Neutrophil (primary cell): ENCODE measurements at regions not wholly inside any gene's neighbourhood (a gene's known extent, or its start where the extent isn't known, plus 50 kb on each side); places are given as distances from the start of the nearest gene placed in this dataset.

Experiments
- H3K27ac ChIP-seq: fragments of 200-600 bp; sonication (generic); 2 replicates; pipeline ENCODE4 v1.5.1; 2016; ENCODE audit warnings: mild to moderate bottlenecking, moderate library complexity
- H3K27me3 ChIP-seq: fragments of 200-600 bp; sonication (generic); 2 replicates; pipeline ENCODE4 v1.6.0; 2016; ENCODE audit warnings: mild to moderate bottlenecking
- H3K36me3 ChIP-seq: fragments of 200-600 bp; sonication (generic); 2 replicates; pipeline ENCODE4 v1.5.1; 2017
- H3K4me1 ChIP-seq, 2 experiments: fragments of 200-600 bp in 1 of 2; sonication (generic) in 1 of 2; 1 replicate in 1 of 2; 2 replicates in 1 of 2; pipeline versions ENCODE4 v1.5.1 to v1.6.1; 2013 to 2016; ENCODE audit warnings: low read depth in 1 of 2, low read length in 1 of 2, mild to moderate bottlenecking in 1 of 2, moderate library complexity in 1 of 2; ENCODE audit not compliant: control insufficient read depth in 1 of 2, insufficient read depth in 1 of 2
- H3K4me3 ChIP-seq, 2 experiments: fragments of 200-600 bp in 1 of 2; sonication (generic) in 1 of 2; 1 replicate in 1 of 2; 2 replicates in 1 of 2; pipeline ENCODE4 v1.5.1; 2013 to 2016; ENCODE audit warnings: low read depth in 1 of 2, low read length in 1 of 2, mild to moderate bottlenecking in 1 of 2, moderate library complexity in 1 of 2
- H3K9me3 ChIP-seq: fragments of 200-600 bp; sonication (generic); 2 replicates; pipeline ENCODE4 v1.5.1; 2016
- TF ChIP-seq, protein P1 (sequence below): fragments of 200-600 bp; sonication (generic); IDR thresholded peaks from 2 replicates; pipeline ENCODE4 v1.5.1; 2016; ENCODE audit warnings: antibody characterized with exemption

DNA sequence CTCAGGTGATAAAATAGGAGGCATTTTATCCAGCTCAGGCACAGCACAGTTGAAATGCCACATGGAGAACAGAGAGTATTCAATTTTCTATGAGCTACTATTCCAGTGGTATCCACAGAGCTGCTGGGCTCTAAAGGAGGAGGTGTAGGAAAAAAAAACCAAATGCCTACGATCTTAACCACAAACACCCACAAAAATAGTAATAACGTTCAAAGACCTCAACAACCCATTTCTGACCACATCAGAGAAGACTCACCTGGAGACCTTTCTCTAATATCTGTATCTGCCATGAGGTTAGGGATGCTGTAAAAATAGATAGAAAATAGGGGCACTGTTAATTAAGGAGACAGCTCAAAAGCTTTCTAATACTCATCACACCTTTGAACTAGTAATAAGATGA lies 294.6 kb upstream of the PARD3B start:
- TF ChIP-seq, protein P1, sequence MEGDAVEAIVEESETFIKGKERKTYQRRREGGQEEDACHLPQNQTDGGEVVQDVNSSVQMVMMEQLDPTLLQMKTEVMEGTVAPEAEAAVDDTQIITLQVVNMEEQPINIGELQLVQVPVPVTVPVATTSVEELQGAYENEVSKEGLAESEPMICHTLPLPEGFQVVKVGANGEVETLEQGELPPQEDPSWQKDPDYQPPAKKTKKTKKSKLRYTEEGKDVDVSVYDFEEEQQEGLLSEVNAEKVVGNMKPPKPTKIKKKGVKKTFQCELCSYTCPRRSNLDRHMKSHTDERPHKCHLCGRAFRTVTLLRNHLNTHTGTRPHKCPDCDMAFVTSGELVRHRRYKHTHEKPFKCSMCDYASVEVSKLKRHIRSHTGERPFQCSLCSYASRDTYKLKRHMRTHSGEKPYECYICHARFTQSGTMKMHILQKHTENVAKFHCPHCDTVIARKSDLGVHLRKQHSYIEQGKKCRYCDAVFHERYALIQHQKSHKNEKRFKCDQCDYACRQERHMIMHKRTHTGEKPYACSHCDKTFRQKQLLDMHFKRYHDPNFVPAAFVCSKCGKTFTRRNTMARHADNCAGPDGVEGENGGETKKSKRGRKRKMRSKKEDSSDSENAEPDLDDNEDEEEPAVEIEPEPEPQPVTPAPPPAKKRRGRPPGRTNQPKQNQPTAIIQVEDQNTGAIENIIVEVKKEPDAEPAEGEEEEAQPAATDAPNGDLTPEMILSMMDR: no peak
- Histone ChIP-seq H3K4me3 (no peak overlapping the region), H3K27me3 (no peaks in the 10 kb centered on the region), H3K9me3 (no peaks in the 10 kb centered on the region), H3K27ac (no peak overlapping the region), H3K4me1 (peaks cover 0 to 10% of the 10 kb centered on the region in 2 experiments), H3K36me3 (no peaks in the 10 kb centered on the region)

DNA sequence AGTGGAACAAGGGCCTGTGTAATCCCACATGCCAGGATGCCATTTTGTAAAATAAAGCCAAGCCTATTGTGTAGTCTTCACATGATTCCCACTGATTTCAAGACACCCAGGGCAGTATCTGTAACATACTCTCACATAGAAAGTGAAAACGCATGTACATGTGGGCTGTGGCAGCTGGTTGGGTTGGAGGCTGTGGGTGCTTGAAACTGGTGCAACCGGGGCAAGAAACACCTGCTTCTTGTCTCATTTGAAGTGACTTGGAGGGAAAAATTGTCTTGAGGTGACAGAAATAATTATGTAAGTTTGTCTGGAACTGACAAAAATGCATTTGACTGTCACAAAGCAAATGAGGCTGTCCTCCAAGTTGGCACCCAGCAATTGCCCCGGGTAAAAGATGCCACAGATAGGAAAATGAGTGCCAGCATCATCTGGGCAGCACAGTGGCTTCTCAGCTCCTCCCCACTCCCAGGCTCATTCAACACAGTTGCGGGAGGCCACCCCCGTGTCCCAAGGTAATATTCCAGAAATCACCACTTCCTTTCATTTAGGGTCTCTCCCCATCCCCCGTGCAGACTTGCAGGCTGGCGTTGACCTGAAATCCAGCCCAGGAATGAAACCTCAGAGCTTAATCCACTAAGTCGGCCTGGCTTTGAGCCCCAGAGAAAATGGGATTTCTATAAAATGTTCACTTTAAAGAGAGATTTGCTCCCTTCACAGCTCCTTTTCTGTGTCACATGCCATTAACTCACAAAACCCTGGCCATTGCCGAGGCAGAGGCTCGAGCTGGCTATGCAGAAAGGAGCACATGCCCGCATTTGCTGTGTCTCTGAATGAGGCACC lies 293.9 kb upstream of the PARD3B start:
- Histone ChIP-seq H3K27me3 (no peaks in the 10 kb centered on the region), H3K9me3 (no peaks in the 10 kb centered on the region), H3K4me1 (peaks cover 3 to 17% of the 10 kb centered on the region in 2 experiments), H3K27ac (no peak overlapping the region), H3K36me3 (no peaks in the 10 kb centered on the region), H3K4me3 (no peak overlapping the region)
- TF ChIP-seq, protein P1: no peak

DNA sequence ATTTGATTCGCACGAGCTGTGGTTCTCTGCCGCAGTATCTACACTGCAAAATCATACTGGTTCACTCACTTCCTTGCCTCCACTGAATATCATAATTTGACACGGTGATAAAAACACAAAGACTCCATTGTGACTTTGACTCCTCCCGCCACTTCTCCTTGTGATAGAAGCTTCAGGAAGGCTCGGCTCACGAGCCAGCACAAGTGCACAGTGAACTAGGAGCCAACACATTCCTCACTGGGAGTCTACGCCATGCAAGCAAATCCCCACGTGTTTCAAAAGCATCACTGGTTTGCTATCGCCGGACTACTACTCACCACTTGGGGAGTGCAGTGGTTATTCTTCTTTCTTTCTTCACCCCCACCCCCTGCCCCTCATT lies 293.3 kb upstream of the PARD3B start:
- Histone ChIP-seq H3K4me1 (peaks cover 3 to 22% of the 10 kb centered on the region in 2 experiments), H3K4me3 (no peak overlapping the region), H3K9me3 (no peaks in the 10 kb centered on the region), H3K27me3 (no peaks in the 10 kb centered on the region), H3K27ac (no peak overlapping the region), H3K36me3 (no peaks in the 10 kb centered on the region)
- TF ChIP-seq, protein P1: no peak

DNA sequence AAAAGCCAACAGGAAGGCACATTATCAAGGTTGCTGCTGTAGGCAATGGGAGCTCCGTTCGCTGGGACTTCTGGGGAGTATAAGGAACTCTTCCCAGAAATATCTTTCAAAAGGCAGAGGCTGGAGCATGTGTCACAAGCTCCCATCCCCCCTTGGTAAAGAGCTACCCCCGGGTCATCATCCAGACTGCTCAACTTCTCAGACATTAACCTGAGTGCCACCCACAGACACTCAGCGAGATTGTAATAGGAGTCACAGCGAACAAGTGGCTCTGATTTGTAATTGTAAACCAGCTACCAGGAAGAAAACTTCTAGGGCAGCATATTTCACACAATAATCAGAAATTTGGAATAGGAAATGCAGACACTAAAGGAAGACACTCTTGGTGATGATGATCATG lies 290.2 kb upstream of the PARD3B start:
- no peaks in the 10 kb centered on the region for H3K36me3 ChIP-seq
- TF ChIP-seq, protein P1: no peak
- no peaks in the 10 kb centered on the region for H3K9me3 ChIP-seq
- H3K27me3 ChIP-seq: no peaks in the 10 kb centered on the region
- peaks cover 3 to 21% of the 10 kb centered on the region in 2 experiments for H3K4me1 ChIP-seq
- no peak overlapping the region for H3K27ac ChIP-seq
- H3K4me3 ChIP-seq: no peak overlapping the region

DNA sequence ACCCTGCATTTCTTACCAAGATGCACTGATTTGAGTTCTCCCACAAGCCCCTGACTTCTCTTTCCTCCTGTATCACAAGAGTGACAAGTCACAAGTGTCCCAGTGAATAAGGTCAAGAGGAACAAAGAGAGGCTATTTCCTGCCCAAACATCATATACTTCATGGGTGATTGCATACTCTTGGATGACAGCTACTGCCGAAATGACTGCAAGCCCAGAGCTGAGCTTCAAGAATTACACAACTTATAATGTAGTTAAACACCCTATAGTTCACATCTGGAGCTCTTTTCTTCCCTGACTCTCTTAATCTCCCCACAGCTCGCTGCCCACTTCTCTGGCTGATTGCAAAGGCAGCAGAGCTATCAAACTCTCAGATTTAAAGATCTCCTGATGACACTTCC lies 289.7 kb upstream of the PARD3B start:
- no peak overlapping the region for H3K4me3 ChIP-seq

More for the DNA sequence above, 289.7 kb upstream of the PARD3B start:
- peaks cover 3 to 21% of the 10 kb centered on the region in 2 experiments for H3K4me1 ChIP-seq
- H3K9me3 ChIP-seq: no peaks in the 10 kb centered on the region
- H3K27me3 ChIP-seq: no peaks in the 10 kb centered on the region
- TF ChIP-seq, protein P1: no peak
- no peaks in the 10 kb centered on the region for H3K36me3 ChIP-seq
- no peak overlapping the region for H3K27ac ChIP-seq
